Esophagus mucosa (tissue), 1 donor: ENCODE measurements at regions not wholly inside any gene's neighbourhood (a gene's known extent, or its start where the extent isn't known, plus 50 kb on each side); places are given as distances from the start of the nearest gene placed in this dataset.
"Not testable (repeated sequence)": the region's sequence is repeated elsewhere in the genome, so short reads cannot be mapped to it uniquely, and the experiment has no call there.

ENCODE experiments used
- ATAC-seq: fragments of 200-7000 bp; cut with Tn5 transposase; one replicate; pipeline ENCODE4 v1.9.1; 2020
- donor health status: DM: yes; HTN: yes; CAD: no.

DNA sequence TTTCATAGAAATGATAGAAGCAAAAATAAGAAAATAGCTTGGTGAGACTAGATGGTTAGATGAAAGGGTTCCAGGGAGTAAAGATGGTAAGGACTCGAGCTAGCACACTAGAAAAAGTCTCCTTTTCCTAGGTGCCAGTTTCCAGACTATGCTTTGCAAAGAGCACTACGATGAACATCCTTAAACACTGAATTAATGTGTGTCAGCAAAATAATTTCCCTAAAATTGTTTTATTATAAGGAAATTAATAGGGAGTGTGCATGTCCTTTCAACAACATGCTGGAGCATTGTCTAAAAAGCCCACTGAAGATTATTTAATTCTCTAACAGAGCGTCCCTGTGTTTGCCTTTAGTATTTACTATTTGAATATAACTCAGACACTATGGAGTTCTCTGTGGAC, 107.4 kb upstream of the NDUFV2 start:
- no peak for ATAC-seq

- ATAC-seq: no peak
Observed at GRCh38 chr18:8996771-8997432, 105.6 kb upstream of the NDUFV2 start.

DNA sequence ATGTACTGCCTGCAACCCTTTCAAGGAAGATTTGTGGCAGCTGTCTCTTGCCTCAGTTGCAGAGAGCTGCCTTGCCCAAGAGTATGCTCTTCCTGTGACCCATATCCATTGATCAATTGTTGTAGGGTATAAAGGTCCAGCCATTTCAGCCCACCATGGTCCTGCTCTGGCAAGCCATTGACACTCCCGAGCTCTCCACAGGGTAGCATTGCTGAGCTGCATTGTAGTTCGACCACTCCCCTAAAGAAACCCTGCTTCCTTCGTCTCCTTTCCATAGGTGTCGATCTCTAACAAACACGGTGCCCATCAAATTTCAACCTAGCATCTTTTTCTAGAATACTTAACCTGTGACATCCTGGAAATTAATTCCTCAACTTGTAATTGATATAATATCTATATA, 104.9 kb upstream of the NDUFV2 start:
- no peak for ATAC-seq

- no peak for ATAC-seq
Observed at GRCh38 chr18:8998481-8999217, 103.8 kb upstream of the NDUFV2 start.

- ATAC-seq: no peak
Observed at GRCh38 chr18:8999872-9000271, 102.6 kb upstream of the NDUFV2 start.

GRCh38 chr18:9000733-9001132, 101.8 kb upstream of the NDUFV2 start:
- no peak for ATAC-seq

DNA sequence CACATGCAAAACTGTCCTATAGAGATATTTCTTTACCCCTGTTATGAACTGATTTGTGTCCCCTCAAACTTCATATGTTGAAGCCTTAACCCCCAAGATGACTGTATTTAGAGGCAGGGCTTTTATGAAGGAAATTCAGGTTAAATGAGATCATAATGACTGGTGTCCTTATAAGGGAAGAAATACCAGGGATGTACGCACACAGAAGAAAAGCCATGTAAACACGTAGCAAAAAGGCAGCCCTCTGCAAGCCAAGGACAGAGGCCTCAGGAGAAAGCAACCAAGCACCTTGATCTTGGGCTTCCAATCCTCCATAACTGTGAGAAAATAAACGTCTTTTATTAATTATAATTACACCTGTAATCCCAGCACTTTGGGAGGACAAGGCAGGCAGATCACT, 101.3 kb upstream of the NDUFV2 start:
- ATAC-seq: no peak

GRCh38 chr18:9003406-9004100, 98.9 kb upstream of the NDUFV2 start:
- ATAC-seq: no peak

DNA sequence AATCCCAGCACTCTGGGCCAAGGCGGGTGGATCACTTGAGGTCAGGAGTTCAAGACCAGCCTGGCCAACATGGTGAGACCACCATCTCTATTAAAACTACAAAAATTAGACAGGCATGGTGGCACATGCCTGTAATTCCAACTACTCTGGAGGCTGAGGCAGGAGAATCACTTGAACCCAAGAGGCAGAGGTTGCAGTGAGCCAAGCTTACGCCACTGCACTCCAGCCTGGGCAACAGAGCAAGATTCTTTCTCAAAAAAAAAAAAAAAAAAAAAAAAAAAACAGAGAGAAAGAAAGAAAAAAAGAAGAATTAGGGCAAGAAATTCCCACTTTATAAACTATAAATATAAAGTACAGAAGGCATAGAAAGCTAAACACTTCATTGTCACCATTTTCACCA, 98.2 kb upstream of the NDUFV2 start:
- ATAC-seq: not testable (repeated sequence)

DNA sequence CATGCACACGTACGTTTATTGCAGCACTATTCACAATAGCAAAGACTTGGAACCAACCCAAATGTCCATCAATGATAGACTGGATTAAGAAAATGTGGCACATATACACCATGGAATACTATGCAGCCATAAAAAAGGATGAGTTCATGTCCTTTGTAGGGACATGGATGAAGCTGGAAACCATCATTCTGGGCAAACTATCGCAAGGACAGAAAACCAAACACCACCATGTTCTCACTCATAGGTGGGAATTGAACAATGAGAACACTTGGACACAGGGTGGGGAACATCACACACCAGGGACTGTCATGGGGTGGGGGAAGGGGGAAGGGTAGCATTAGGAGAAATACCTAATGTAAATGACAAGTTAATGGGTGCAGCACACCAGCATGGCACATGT, 94.8 kb upstream of the NDUFV2 start:
- ATAC-seq: not testable (repeated sequence)

GRCh38 chr18:9008200-9008708, 94.2 kb upstream of the NDUFV2 start:
- no peak for ATAC-seq

DNA sequence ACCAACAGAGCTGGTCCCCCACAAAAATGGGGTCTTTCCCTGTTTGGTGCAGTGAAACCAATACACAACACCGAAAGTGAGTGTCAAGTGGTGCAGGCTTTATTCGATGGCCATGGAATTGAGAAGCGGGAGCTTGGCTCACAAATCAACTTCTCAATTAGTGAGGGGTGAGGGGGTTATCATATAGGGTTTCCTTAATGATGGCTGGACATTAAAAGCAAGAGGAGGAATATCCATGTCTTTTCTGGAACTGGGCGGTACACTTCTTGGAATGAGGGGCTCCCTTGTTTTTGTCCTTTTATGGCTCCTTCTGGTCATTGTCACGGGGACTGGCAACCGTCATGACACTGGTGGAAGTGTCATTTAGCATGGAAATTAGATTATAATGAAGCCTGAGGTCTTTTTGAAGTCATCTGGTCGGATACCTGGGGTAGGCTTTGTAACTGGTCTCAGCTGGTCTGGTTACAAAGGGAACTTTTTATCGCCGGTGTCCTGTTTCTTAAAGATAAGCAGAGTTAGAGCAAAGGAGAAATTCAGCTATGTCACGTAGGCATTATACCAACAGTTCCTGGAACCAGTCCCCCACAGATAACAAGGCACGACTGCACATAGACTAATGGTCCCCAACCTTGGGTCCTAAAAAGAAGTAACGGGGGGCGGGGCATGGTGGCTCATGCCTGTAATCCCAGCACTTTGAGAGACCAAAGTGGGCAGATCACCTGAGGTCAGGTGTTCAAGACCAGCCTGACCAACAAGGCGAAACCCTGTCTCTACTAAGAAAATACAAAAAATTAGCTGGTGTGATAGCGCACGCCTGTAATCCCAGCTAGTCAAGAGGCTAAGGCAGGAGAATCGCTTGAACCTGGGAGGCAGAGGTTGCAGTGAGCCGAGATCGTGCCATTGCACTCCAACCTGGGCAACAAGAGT, 93.5 kb upstream of the NDUFV2 start:
- ATAC-seq: no peak

DNA sequence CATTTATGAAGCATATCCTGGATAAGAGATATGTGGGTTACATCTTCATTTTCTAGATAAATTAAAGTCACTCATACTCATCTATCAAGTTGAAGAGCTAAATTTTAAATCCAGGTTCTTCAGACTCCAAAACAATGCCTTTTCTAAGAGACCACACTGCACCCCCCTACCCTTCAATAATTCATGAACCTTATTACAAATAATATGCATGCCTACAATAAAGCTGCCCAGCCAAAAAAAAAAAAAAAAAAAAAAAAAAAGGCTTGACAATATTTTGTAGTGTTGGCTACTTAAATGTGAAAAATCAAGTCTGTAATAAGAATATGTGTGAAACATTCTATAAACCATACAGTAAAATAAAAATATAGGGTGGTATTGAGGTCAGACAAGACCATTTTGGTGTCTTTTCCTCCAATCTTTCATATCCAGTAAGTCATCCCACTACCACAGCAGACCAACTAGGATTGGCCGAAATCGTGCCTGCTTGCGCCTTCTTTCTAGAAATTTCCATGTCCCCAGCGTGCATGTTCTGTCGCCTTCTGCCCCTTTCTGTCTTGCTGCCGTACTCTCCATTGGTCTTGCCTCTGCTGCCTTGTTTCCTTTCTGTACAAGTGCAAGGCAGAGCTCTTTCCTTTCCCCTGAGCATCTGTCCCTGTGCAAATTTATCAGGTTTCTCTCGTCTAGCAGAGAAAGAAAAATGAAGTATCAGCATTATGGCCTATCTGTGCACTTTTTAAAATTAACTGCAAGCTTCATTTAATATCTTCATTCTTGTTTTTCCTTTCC, 92.6 kb upstream of the NDUFV2 start:
- ATAC-seq: no peak

DNA sequence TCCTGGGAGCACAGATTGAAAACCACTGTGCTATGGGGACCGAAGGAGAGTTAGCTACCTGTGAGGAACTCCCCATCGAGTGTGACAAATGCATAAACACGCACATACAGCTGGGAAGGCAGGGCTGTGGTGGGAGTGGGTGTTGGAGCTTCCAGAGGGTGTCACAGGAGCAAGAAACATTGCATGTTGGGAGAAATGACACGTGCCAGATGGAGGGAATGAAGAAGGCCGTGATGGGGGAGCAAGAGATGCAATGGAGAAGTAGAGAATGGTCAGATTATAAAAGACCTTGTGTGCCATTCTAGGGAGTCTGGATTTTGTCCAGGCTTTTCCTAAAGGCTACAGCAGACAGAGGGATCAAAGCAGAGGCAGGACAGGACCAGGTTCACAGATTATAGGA, 91.1 kb upstream of the NDUFV2 start:
- ATAC-seq: no peak

- no peak for ATAC-seq
Observed at GRCh38 chr18:9013926-9014373, 88.5 kb upstream of the NDUFV2 start.

DNA sequence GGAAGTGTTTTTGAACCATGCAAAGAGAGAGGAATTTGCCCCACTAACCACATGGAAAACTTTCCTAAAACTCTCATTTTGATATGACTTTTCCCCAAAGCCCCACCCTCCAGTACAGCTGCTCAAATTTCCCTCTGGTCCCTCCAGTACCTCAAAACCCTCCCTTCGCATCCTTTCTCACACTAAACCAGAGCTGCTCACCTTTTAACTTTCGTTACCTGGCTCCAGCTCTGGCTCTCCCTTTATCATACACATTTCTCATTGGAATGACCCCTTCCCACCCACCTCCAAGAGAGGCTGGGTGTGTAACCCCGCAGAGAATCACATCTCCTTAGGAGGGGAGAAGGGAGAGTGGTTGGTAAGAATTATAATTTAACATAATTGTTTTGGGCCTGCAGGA, 86.8 kb upstream of the NDUFV2 start:
- no peak for ATAC-seq

- ATAC-seq: no peak
Observed at GRCh38 chr18:9016633-9017166, 85.8 kb upstream of the NDUFV2 start.

- ATAC-seq: peak; percentile 96
Observed at GRCh38 chr18:9017167-9017904, 85.2 kb upstream of the NDUFV2 start.

GRCh38 chr18:9017905-9018227, 84.6 kb upstream of the NDUFV2 start:
- peak; percentile 34 for ATAC-seq

DNA sequence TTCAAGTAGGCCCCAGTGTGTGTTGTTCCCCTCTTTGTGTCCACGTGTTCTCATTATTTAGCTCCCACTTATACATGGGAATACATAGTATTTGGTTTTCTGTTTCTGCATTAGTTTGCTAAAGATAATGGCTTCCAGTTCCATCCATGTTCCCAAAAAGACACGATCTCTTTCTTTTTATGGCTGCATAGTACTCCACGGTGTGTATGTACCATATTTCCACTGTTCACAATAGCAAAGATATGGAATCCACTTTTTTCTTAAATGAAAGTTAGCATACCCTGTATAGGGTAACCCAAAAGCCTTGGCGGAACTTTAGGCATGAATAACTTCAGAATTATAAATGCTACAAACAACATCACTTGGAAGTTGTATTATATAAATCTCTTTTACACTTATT, 83.4 kb upstream of the NDUFV2 start:
- ATAC-seq: no peak

- no peak for ATAC-seq
Observed at GRCh38 chr18:9020221-9020620, 82.3 kb upstream of the NDUFV2 start.
